CD4-positive, alpha-beta T cell treated with Interferon gamma for 1 hour (primary cell): ENCODE measurements at regions not wholly inside any gene's neighbourhood (a gene's known extent, or its start where the extent isn't known, plus 50 kb on each side); places are given as distances from the start of the nearest gene placed in this dataset.
"Not testable (repeated sequence)": the region's sequence is repeated elsewhere in the genome, so short reads cannot be mapped to it uniquely, and the experiment has no call there.

ENCODE experiments used
- DNase-seq: peaks from one replicate; pipeline ENCODE4 v3.0.0-alpha.2; 2020

DNA sequence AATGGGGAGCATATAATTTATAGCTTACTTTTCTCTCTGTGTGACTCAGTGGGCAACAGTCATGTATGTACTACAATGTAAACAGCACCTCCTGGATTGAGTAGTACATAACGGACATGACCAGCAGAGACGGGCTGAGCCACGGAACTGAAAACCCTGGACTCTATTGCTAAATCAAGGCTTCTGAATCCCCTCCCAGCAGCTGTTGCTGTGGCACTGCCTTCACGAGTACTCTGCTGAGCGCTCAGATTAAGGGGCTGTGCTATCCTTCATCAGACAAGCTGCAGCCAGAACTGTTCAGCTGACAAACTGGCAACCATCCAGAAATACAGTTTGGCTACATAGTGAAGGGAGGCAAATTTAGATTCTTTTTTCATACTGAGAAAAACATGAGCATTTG, 131.3 kb upstream of the CCDC180 start:
- no peak for DNase-seq

DNA sequence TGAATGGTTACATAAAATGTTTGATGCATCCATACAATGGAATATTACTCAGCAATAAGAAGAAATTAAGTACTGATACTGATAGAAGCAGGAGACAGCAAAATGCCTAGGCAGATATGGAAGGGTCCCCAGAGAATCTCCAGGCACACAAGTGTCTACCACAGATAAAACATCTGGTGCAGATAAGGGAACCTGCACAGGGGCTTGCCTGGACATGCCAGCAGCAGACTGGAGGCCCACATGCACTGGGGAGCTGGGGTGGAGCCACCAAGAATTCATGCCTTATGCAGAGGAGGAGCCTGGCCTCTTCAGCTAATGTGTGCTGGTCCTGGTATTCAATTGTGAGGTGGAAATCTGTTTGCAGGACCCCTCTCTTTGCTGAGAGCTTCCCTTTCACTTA, 129.2 kb upstream of the CTSV start:
- not testable (repeated sequence) for DNase-seq

DNA sequence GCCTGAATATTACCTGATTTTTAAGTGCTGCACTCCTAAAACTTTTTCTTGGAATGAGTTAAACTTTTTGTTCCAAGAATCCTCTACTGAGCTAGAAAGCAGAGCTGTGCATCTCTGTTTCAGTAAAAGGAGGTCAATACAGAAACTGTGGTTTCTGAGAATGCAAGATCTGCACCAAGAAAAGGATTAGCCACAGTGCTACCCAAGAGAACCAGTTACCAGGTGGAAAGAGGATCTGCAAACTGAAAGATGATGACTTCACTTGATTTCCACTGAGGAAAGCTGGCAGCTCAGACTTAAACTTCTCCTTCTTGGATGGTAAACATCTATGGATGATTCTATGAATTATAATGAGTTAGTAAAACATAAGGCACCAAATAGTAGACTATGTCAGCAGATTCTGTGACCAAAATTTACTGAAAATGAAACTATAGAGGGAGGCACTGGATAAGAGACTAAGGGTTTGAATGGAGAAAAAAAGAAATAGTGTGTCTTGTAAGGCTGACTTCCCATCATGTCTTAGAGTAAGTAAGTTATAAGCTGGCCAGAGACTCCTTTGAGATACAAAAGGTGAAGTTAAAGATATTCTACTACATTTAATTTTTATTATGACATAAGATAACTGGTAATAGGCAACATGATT, 127.7 kb upstream of the CTSV start:
- not testable (repeated sequence) for DNase-seq

DNA sequence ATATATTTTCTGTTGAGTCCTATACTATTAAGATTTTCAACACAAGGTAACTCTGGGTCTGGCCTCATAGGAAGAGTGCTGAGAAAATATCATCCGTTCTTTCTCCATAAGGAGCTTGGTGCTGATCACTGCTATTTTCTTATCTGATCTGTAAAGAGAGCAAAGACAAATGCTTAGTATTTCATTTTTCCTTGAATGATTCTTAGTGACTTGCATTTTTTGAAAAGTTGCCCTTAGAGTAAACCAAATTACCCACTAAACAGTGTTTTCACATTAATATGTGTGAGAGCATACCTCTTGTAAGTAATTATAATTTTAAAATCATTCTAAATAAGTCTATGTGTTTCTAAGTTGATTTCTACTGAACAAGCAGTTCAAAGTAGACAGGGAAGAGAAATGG, 121.3 kb upstream of the CTSV start:
- no peak for DNase-seq

DNA sequence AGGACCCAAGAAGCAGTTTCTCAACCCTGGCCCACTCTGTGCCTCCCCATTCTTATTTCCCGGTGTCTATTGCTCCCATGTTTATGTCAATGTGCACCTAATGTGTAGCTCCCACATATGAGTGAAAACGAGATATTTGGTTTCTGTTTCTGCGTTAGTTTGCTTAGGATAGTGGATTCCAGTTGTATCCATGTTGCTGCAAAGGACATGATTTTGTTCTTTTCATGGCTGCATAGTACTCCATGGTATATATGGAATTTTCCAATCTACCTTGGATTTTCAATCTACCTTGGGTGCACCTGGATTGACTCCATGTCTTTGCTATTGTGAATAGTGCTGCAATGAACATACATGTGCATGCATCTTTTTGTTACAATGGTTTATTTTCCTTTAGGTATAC, 119.8 kb upstream of the CTSV start:
- not testable (repeated sequence) for DNase-seq

DNA sequence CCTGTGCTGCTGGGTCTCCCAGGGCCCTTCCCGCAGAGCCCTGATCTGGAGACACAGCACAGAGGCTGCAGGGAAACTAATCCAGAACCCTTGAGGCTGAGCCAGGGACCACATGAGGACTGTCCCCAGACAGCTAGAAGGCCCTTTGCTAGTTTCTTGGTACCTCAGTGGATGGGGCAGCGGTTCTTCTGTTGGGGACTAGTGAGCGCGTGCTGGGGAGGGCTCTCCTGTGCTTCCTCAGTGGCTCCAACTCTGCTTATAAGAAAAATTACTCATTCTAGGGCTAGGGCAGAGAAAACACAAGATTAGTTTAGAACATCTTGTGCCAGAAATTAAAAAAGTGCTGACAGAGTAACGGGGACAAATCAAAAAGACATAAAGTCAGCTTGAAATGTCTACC, 116.5 kb upstream of the CTSV start:
- DNase-seq = not testable (repeated sequence)

DNA sequence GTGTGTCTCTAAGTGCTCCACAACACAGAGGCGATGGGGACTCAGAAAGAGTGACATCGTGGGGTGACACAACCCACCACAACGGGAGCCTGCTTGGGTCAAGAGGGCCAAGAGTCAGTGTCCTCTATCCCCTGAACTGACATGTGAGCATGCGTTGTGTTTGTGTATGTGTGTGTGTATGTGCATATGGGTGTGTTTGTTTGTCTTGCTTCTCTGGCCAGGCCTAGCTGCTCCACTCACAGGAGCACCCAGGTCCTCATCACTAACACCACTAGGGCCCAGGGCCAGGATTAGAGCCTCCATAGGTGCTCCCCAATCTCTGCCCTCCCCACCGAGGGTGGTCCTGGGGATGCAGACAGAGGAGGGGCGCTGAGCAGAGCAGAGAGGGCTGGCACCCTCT, 115.0 kb upstream of the CTSV start:
- no peak for DNase-seq

DNA sequence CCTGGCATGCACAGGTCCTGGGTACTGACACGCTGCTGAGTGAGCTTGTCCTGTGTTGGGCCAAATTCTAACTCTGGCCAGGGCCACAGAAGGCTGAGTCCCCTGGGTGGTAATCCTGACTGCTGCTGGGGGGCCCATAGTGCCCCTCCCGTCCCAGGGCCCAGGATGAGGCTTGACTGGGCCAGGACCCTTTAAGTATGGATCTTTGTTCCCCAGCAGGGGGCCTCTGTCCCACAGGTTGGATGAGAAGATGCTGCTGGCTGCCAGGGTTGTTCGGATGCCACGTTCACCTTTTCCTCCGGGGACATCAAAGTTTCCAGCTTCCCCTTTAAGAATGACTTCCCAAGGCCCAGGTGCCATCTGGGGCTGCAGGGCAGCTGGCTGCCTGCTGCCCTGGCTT, 114.2 kb upstream of the CTSV start:
- DNase-seq = not testable (repeated sequence)

DNA sequence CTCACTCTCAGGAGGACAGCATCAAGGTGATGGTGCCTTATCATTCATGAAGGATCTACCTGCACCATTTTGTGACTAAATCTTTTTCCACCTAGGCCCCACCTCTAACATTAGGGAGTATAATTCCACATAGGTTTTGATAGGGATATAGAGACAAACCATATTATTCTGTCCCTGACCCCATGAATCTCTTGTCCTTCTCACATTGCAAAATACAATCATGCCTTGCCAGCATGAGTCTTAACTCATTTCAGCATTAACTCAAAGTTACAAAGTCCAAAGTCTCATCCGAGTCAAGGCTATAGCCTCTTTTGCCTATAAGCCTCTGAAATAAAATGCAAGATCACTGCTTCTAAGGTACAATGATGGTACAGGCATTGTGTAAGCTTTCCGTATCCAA, 111.5 kb upstream of the CTSV start:
- DNase-seq = not testable (repeated sequence)

DNA sequence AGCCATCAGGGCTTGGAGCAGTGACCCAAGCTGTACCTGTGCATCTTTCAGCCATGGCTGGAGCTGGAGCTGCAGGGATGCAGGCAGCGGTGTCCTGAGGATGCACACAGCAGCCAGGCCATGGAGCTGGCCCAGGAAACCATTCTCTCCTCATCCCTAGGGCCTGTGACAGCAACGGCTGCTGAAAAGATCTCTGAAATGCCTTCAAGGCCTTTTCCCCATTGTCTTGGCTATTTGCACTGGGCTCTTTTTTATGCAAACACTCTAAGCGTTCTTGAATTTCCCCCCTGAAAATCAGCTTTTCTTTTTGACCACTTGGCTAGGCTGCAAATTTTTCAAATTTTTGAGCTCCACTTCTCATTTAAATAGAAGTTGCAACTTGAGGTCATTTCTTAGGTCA, 109.5 kb upstream of the CTSV start:
- not testable (repeated sequence) for DNase-seq

DNA sequence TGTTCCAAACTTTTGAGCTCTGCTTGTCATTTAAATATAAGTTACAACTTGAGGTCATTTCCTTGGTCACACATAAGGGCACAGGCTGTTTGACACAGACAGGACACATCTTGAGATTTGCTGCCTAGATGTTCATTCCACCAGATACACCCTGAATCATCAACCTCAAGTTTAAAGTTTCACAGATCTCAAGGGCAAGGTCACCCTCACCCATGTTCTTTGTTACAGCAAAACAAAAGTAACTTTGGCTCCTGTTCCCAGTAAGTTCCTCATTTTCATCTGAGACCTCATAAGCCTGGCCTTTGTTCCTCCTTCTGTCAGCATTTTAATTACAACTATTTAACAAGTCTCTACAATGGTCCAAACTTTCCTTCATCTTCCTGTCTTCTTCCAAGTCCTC, 106.7 kb upstream of the CTSV start:
- DNase-seq = not testable (repeated sequence)

DNA sequence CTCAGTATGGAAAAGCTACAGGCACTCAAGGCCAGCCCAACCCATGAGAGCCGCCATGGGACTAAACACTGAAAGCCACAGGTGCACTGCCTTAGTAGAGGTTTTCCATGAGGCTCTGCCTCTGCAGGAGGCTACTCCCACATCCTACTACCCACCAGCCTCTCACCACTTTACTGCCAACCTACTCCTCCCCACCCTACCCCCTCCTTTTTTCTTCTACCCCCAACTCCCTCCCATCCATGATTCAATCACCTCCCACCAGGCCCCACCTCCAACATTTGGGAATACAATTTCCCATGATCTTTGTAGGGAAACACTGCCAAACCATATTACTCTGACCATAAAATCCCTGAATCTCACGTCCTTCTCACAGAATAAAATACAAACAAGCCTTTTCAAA, 101.6 kb upstream of the CTSV start:
- DNase-seq = no peak

DNA sequence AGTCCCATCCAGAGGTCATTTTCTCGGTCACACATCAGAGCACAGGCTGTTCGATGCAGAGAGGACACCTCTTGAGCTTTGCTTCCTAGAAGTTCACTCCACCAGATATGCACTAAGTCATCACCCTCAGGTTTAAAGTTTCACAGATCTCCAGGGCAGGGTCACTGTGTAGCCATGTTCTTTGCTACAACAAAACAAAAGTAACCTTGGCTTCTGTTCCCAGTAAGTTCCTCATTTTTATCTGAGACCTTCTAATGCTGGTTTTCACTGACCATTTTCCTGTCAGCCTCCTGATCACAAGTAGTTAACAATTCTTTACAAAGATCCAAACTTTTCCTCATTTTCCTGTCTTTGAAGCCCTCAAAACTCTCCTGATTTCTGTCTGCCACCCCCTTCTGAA, 97.5 kb upstream of the CTSV start:
- DNase-seq = no peak

DNA sequence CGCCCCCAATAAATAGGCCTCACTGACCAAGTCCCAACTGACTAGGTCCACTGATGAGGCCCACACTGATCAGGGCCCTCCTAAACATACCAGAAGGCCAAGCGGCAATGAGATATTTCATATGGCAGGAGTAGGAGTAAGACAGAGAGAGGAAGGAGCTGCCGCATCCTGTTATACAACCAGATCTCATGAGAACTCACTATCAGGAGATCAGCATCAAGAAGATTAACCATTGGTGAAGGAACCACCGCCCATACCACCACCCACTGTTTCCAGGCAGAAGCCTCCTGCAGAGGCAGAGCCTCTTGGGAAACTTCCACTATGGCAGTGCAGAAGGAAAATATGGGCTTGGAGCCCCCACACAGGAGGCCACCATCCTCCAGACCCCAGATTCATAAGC, 95.0 kb upstream of the CTSV start:
- DNase-seq = not testable (repeated sequence)

DNA sequence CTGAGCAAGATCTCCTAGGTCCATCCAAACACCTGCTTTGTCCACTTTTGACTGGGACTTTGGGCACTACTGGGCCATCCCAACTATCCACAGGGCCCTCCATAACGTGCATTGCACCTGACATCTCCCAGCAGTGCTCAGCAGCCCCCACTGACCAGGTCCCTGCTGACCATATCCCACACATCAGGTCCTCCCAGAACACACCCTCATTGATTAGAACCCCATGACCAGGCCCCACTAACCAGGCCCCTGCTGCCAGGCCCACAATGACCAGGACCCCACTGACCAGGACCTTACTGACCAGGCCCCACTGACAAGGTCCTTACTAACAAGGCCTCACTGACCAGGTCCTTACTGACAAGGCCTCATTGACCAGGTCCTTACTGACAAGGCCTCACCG, 93.9 kb upstream of the CTSV start:
- no peak for DNase-seq

DNA sequence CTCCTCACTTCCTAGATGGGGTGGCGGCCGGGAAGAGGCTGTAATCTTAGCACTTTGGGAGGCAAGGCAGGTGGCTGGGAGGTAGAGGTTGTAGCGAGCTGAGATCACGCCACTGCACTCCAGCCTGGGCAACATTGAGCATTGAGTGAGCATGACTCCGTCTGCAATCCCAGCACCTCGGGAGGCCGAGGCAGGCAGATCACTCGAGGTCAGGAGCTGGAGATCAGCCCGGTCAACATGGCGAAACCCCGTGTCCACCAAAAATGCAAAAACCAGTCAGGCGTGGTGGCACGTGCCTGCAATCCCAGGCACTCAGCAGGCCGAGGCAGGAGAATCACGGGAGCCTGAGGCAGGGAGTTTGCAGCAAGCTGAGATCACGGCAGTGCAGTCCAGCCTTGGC, 91.9 kb upstream of the CTSV start:
- DNase-seq = not testable (repeated sequence)

DNA sequence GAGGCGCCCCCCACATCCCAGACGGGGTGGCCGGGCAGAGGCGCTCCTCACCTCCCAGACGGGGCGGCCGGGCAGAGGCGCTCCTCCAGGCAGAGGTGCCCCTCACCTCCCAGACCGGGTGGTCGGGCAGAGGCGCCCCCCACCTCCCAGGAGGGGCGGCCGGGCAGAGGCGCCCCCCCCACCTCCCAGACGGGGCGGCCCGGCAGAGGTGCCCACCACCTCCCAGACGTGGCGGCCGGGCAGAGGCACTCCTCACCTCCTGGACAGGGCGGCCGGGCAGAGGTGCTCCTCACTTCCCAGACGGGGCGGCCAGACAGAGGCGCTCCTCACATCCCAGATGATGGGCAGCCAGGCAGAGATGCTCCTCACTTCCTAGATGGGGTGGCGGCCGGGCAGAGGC, 91.4 kb upstream of the CTSV start:
- DNase-seq = not testable (repeated sequence)

DNA sequence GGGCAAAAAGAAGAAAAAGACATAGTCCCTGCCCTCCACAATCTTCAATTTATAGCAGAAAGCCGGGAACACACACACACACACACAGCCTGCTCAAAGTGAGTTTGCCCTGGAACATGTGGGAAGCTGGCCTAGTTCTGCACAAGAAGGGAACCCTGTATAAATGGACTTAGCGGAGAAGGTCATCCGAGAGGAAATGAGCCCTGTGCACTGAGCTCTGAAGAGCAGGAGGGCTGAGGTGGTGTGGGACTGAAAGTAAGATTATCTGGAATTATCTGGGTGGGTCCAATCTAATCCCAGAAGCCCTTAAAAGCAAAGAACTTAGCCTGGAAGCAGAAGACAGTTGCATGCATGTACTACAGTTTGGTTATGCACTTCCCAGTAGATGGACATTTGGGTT, 90.0 kb upstream of the CTSV start:
- DNase-seq = no peak

DNA sequence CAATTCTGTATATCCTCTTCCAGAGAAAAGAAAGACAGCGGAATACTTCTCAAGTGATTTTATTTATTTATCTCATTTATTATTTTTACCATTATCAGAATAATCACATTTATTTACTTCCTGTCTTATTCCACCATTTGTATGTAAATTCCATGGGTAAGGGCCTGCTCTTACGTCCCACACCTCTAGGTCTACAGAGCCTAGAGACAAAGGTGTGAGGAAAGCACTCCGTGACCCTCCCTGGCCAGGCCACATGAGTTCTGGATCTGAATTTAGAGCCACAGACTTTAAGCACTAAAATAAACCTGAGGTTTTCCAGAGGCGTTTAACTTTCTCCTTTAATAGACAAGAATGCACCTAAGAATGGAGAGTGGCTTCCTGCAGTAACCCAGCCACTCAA, 85.3 kb upstream of the CTSV start:
- no peak for DNase-seq

DNA sequence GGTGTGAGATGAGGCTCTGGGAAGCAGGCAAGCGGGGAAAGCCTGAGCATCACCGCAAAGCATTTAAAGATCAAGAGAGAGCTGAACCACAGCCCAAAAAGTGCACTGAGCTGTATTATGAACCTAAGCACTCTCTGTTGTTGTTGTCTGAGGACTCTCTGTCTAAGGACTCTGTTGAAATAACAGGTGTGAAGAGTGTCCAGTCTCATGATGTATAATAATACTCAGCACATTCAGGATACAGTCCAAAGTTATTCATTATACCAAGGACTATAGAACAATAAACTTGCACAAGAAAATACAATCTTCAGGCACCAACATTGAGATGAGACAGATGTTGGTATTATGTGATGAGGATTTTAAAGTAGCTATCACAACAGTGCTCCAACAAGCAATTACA, 71.8 kb upstream of the CTSV start:
- DNase-seq = no peak

DNA sequence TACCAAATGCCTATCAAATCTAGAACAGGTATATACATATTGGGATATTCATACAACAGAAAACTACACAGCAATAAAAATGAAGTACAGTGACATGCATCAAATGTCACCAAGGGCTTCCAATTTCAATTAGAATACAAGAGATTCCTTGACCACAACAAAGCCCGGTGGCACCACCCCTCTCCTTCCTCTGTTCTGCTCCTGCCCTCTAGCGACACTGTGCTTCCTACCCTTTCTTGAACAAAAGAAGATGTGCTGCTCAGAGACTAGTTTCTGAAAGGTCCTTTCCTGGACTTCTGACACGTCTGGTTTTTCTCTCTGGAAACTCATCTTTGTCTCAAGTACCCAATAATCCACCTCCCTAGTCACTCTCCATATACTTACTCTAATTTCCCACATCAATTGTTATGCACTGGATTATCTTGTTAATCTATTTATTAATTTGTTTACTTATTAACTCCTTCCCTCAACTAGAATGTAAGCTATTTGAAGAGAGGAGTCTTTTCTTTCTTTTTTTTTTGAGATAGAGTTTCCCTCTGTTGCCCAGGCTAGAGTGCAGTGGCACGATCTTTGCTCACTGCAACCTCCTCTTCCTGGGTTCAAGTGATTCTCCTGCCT, 70.4 kb upstream of the CTSV start:
- DNase-seq = no peak

DNA sequence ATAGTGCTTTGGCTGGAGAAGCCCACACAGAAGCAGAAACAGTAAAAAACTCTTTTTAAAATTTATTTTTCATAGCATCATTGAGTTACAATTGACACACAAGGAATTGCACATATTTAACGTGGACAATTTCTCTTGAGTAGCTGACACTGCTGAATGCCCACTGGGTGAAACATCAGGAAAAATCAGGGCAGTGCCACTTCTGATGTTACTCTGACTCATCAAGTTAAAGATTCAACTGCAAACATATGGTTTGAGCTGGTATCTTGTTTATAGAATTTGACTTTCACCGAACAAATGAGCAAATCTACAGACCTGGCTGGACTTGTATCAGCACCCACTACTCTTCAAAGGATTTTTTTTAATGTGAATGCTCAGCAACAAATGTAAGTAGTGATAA, 66.3 kb upstream of the CTSV start:
- DNase-seq = not testable (repeated sequence)

DNA sequence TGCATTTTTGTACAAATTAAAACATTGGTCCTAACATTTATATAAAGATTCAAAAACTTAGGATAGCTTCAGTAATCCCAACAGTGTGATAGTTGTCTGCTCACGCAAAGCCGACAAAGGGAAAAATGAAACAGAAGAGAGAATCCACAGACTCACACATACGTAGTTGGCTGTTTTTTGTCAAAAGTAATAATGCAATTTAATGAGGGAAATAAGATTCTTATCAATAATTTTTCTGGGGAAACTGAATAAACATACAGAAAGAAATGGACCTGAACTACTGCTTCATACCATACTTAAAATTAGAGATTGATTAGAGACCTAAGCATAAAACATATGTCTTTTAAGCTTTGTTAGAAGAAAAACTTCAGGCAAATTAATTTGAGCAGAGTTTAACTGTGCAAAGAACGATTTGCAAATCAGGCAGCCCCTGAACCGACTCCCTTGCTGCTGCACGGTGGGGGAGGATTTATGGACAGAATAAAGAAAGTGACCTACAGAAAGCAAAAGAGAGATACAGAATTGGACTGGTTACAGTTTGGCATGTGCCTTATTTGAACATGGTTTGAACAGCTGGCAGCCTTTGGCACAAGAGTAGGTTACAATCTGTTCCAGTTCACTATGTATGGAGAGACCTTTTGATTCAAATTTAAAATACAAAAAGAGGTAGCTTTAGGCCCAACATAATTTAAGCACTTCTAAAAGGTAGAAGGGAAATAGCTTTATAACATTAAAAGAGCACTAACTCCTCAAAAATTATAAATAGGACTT, 64.9 kb upstream of the CTSV start:
- DNase-seq = not testable (repeated sequence)

DNA sequence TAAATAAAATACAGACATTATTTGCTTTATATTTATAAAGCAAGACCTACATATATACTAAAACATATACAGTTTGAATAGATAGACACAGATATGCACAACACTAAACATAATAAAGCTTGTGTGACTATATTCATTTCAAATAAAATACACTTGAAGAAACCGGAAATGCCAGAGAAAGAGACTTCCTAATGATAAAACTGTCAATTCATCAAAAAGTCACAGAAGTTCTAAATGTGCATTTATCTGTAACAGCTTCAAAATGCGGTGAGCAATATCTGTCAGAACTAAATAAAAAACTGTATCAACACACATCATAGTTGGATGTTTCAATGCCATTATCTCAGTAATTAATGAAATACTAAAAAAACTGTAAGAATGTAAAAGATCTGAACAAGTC, 60.6 kb upstream of the CTSV start:
- DNase-seq = not testable (repeated sequence)
